ENCODE measurements at regions not wholly inside any gene's neighbourhood (a gene's known extent, or its start where the extent isn't known, plus 50 kb on each side); places are given as distances from the start of the nearest gene placed in this dataset.

GRCh38 chr1:235047331-235047871, 81.2 kb downstream of the TOMM20 start:
- Mint-ChIP-seq H3K27ac (peak overlapping the region; percentile 96), H3K4me3 (peak overlapping the region; percentile 75), H3K9me3 (no peaks in the 10 kb centered on the region), H3K36me3 (ENCODE audit: low read depth) (no peaks in the 10 kb centered on the region), H3K4me1 (ENCODE audit: low read depth) (peaks cover 45% of the 10 kb centered on the region), H3K27me3 (ENCODE audit: insufficient read depth) (peaks cover 1% of the 10 kb centered on the region; the same call in 1 of the 2 replicates)
- no peak for TF ChIP-seq CTCF (IDR thresholded peaks at IDR 0.05)
- DNase-seq, result no peak

GRCh38 chr1:235045921-235046601, 82.6 kb downstream of the TOMM20 start:
- H3K27ac Mint-ChIP-seq, result peak overlapping the region; percentile 13; the same call in 1 of the 2 replicates

GRCh38 chr1:235045034-235045690, 83.5 kb downstream of the TOMM20 start:
- DNase-seq, result no peak
- H3K4me1 Mint-ChIP-seq (ENCODE audit: low read depth), result peaks cover 30% of the 10 kb centered on the region
- H3K4me3 Mint-ChIP-seq, result no peak overlapping the region
- no peak for TF ChIP-seq CTCF (IDR thresholded peaks at IDR 0.05)
- no peaks in the 10 kb centered on the region for H3K9me3 Mint-ChIP-seq
- no peaks in the 10 kb centered on the region for H3K36me3 Mint-ChIP-seq (ENCODE audit: low read depth)
- H3K27me3 Mint-ChIP-seq (ENCODE audit: insufficient read depth), result peaks cover 1% of the 10 kb centered on the region; the same call in 1 of the 2 replicates
- no peak overlapping the region for H3K27ac Mint-ChIP-seq

More at GRCh38 chr1:235045921-235046601, 82.6 kb downstream of the TOMM20 start:
- TF ChIP-seq CTCF (IDR thresholded peaks at IDR 0.05), result no peak
- Mint-ChIP-seq H3K9me3 (no peaks in the 10 kb centered on the region), H3K4me3 (no peak overlapping the region), H3K36me3 (ENCODE audit: low read depth) (no peaks in the 10 kb centered on the region), H3K4me1 (ENCODE audit: low read depth) (peaks cover 34% of the 10 kb centered on the region), H3K27me3 (ENCODE audit: insufficient read depth) (peaks cover 1% of the 10 kb centered on the region; the same call in 1 of the 2 replicates)
- DNase-seq, result no peak

GRCh38 chr1:235043234-235043633, 85.4 kb downstream of the TOMM20 start:
- Mint-ChIP-seq H3K9me3 (peaks cover 13% of the 10 kb centered on the region), H3K4me1 (ENCODE audit: low read depth) (peaks cover 18% of the 10 kb centered on the region), H3K27me3 (ENCODE audit: insufficient read depth) (peaks cover 1% of the 10 kb centered on the region; the same call in 1 of the 2 replicates), H3K27ac (no peak overlapping the region), H3K4me3 (no peak overlapping the region), H3K36me3 (ENCODE audit: low read depth) (peaks cover 16% of the 10 kb centered on the region)
- no peak for DNase-seq
- TF ChIP-seq CTCF (IDR thresholded peaks at IDR 0.05), result no peak

GRCh38 chr1:235038701-235039100, 89.9 kb downstream of the TOMM20 start:
- H3K27ac Mint-ChIP-seq, result no peak overlapping the region
- H3K4me3 Mint-ChIP-seq, result no peak overlapping the region
- no peaks in the 10 kb centered on the region for H3K4me1 Mint-ChIP-seq (ENCODE audit: low read depth)
- peaks cover 18% of the 10 kb centered on the region for H3K9me3 Mint-ChIP-seq
- peaks cover 4% of the 10 kb centered on the region; the same call in 1 of the 2 replicates for H3K27me3 Mint-ChIP-seq (ENCODE audit: insufficient read depth)
- no peak for TF ChIP-seq CTCF (IDR thresholded peaks at IDR 0.05)
- H3K36me3 Mint-ChIP-seq (ENCODE audit: low read depth), result peaks cover 20% of the 10 kb centered on the region
- DNase-seq, result no peak
